ENCODE measurements at regions not wholly inside any gene's neighbourhood (a gene's known extent, or its start where the extent isn't known, plus 50 kb on each side); places are given as distances from the start of the nearest gene placed in this dataset.

- Histone ChIP-seq H3K36me3 (ENCODE audit: control insufficient read depth, insufficient read depth, low read length) (no peaks in the 10 kb centered on the region), H3K9me3 (ENCODE audit: control insufficient read depth in 2 of 2, low read length in 2 of 2) (no peaks in the 10 kb centered on the region), H3K27me3 (ENCODE audit: control insufficient read depth, insufficient read depth, low read length) (peaks cover 2% of the 10 kb centered on the region), H3K4me1 (ENCODE audit: control insufficient read depth, insufficient read depth, low read length, poor library complexity, severe bottlenecking) (no peaks in the 10 kb centered on the region), H3K4me3 (ENCODE audit: low read depth, low read length) (no peak overlapping the region), H3K27ac (ENCODE audit: insufficient read depth, low read length, poor library complexity, severe bottlenecking) (no peak overlapping the region)
- DNase-seq (no peak), ATAC-seq (ENCODE audit: low read depth in 2 of 2) (no peak)
- H3K9me3 Mint-ChIP-seq: no peaks in the 10 kb centered on the region
- H3K4me3 Mint-ChIP-seq: no peak overlapping the region
- no peaks in the 10 kb centered on the region for H3K36me3 Mint-ChIP-seq
- H3K4me1 Mint-ChIP-seq: peaks cover 0 to 13% (median 0%) of the 10 kb centered on the region in 4 donors
- H3K27me3 Mint-ChIP-seq: peaks cover 15% of the 10 kb centered on the region
- peak overlapping the region in 1 of 3 donors; percentile 11 for H3K27ac Mint-ChIP-seq
Measured at GRCh38 chr6:7042056-7042653, 65.6 kb upstream of the RREB1 start.

GRCh38 chr6:7042654-7043545, 64.9 kb upstream of the RREB1 start:
- Histone ChIP-seq H3K9me3 (ENCODE audit: control insufficient read depth in 2 of 2, low read length in 2 of 2) (no peaks in the 10 kb centered on the region), H3K4me1 (ENCODE audit: control insufficient read depth, insufficient read depth, low read length, poor library complexity, severe bottlenecking) (no peaks in the 10 kb centered on the region), H3K4me3 (ENCODE audit: low read depth, low read length) (no peak overlapping the region), H3K36me3 (ENCODE audit: control insufficient read depth, insufficient read depth, low read length) (no peaks in the 10 kb centered on the region), H3K27ac (ENCODE audit: insufficient read depth, low read length, poor library complexity, severe bottlenecking) (no peak overlapping the region), H3K27me3 (ENCODE audit: control insufficient read depth, insufficient read depth, low read length) (peaks cover 2% of the 10 kb centered on the region)
- Mint-ChIP-seq H3K27me3 (peaks cover 15% of the 10 kb centered on the region), H3K4me1 (peaks cover 0 to 13% (median 0%) of the 10 kb centered on the region in 4 donors), H3K4me3 (no peak overlapping the region), H3K27ac (no peak overlapping the region), H3K36me3 (no peaks in the 10 kb centered on the region), H3K9me3 (no peaks in the 10 kb centered on the region)
- no peak for ATAC-seq (ENCODE audit: low read depth in 2 of 2)
- no peak for DNase-seq

- Histone ChIP-seq H3K4me3 (ENCODE audit: low read depth, low read length) (no peak overlapping the region), H3K27me3 (ENCODE audit: control insufficient read depth, insufficient read depth, low read length) (no peaks in the 10 kb centered on the region), H3K9me3 (ENCODE audit: control insufficient read depth in 2 of 2, low read length in 2 of 2) (no peaks in the 10 kb centered on the region), H3K27ac (ENCODE audit: insufficient read depth, low read length, poor library complexity, severe bottlenecking) (no peak overlapping the region), H3K4me1 (ENCODE audit: control insufficient read depth, insufficient read depth, low read length, poor library complexity, severe bottlenecking) (no peaks in the 10 kb centered on the region), H3K36me3 (ENCODE audit: control insufficient read depth, insufficient read depth, low read length) (no peaks in the 10 kb centered on the region)
- Mint-ChIP-seq H3K4me3 (no peak overlapping the region), H3K27me3 (peaks cover 21% of the 10 kb centered on the region), H3K27ac (no peak overlapping the region), H3K4me1 (peaks cover 0 to 13% (median 0%) of the 10 kb centered on the region in 4 donors), H3K9me3 (no peaks in the 10 kb centered on the region), H3K36me3 (no peaks in the 10 kb centered on the region)
- ATAC-seq (ENCODE audit: low read depth in 2 of 2) (no peak), DNase-seq (no peak)
Measured at GRCh38 chr6:7045331-7045730, 62.4 kb upstream of the RREB1 start.

GRCh38 chr6:7045746-7046145, 62.0 kb upstream of the RREB1 start:
- no peak for ATAC-seq (ENCODE audit: low read depth in 2 of 2)
- no peak overlapping the region for H3K27ac Mint-ChIP-seq
- H3K9me3 Mint-ChIP-seq: no peaks in the 10 kb centered on the region
- Histone ChIP-seq H3K9me3 (ENCODE audit: control insufficient read depth in 2 of 2, low read length in 2 of 2) (no peaks in the 10 kb centered on the region), H3K4me1 (ENCODE audit: control insufficient read depth, insufficient read depth, low read length, poor library complexity, severe bottlenecking) (no peaks in the 10 kb centered on the region), H3K27ac (ENCODE audit: insufficient read depth, low read length, poor library complexity, severe bottlenecking) (no peak overlapping the region), H3K27me3 (ENCODE audit: control insufficient read depth, insufficient read depth, low read length) (peaks cover 3% of the 10 kb centered on the region), H3K36me3 (ENCODE audit: control insufficient read depth, insufficient read depth, low read length) (no peaks in the 10 kb centered on the region), H3K4me3 (ENCODE audit: low read depth, low read length) (no peak overlapping the region)
- peaks cover 25% of the 10 kb centered on the region for H3K27me3 Mint-ChIP-seq
- H3K36me3 Mint-ChIP-seq: no peaks in the 10 kb centered on the region
- no peak for DNase-seq
- H3K4me3 Mint-ChIP-seq: no peak overlapping the region
- peaks cover 0 to 14% (median 0%) of the 10 kb centered on the region in 4 donors for H3K4me1 Mint-ChIP-seq

- Mint-ChIP-seq H3K36me3 (no peaks in the 10 kb centered on the region), H3K27me3 (peaks cover 22% of the 10 kb centered on the region), H3K4me1 (peaks cover 0 to 6% (median 0%) of the 10 kb centered on the region in 4 donors), H3K27ac (no peak overlapping the region), H3K9me3 (no peaks in the 10 kb centered on the region), H3K4me3 (no peak overlapping the region)
- no peak for ATAC-seq (ENCODE audit: low read depth in 2 of 2)
- Histone ChIP-seq H3K27me3 (ENCODE audit: control insufficient read depth, insufficient read depth, low read length) (peaks cover 4% of the 10 kb centered on the region), H3K27ac (ENCODE audit: insufficient read depth, low read length, poor library complexity, severe bottlenecking) (no peak overlapping the region), H3K9me3 (ENCODE audit: control insufficient read depth in 2 of 2, low read length in 2 of 2) (no peaks in the 10 kb centered on the region), H3K36me3 (ENCODE audit: control insufficient read depth, insufficient read depth, low read length) (no peaks in the 10 kb centered on the region), H3K4me1 (ENCODE audit: control insufficient read depth, insufficient read depth, low read length, poor library complexity, severe bottlenecking) (peaks cover 5% of the 10 kb centered on the region), H3K4me3 (ENCODE audit: low read depth, low read length) (no peak overlapping the region)
- DNase-seq: no peak
Measured at GRCh38 chr6:7047128-7047527, 60.6 kb upstream of the RREB1 start.

GRCh38 chr6:7047966-7048365, 59.8 kb upstream of the RREB1 start:
- Histone ChIP-seq H3K9me3 (ENCODE audit: control insufficient read depth in 2 of 2, low read length in 2 of 2) (no peaks in the 10 kb centered on the region), H3K4me1 (ENCODE audit: control insufficient read depth, insufficient read depth, low read length, poor library complexity, severe bottlenecking) (peaks cover 9% of the 10 kb centered on the region), H3K27ac (ENCODE audit: insufficient read depth, low read length, poor library complexity, severe bottlenecking) (no peak overlapping the region), H3K27me3 (ENCODE audit: control insufficient read depth, insufficient read depth, low read length) (peaks cover 7% of the 10 kb centered on the region), H3K4me3 (ENCODE audit: low read depth, low read length) (no peak overlapping the region), H3K36me3 (ENCODE audit: control insufficient read depth, insufficient read depth, low read length) (no peaks in the 10 kb centered on the region)
- ATAC-seq (ENCODE audit: low read depth in 2 of 2): no peak
- Mint-ChIP-seq H3K4me1 (peaks cover 0 to 8% (median 2%) of the 10 kb centered on the region in 4 donors), H3K4me3 (no peak overlapping the region), H3K9me3 (no peaks in the 10 kb centered on the region), H3K36me3 (no peaks in the 10 kb centered on the region), H3K27ac (no peak overlapping the region), H3K27me3 (peaks cover 27% of the 10 kb centered on the region)
- no peak for DNase-seq

GRCh38 chr6:7048894-7049293, 58.9 kb upstream of the RREB1 start:
- Mint-ChIP-seq H3K4me1 (peaks cover 0 to 11% (median 2%) of the 10 kb centered on the region in 4 donors), H3K36me3 (no peaks in the 10 kb centered on the region), H3K27ac (no peak overlapping the region), H3K4me3 (no peak overlapping the region), H3K9me3 (no peaks in the 10 kb centered on the region), H3K27me3 (peaks cover 33% of the 10 kb centered on the region)
- H3K4me1 ChIP-seq (ENCODE audit: control insufficient read depth, insufficient read depth, low read length, poor library complexity, severe bottlenecking): peaks cover 9% of the 10 kb centered on the region
- DNase-seq (no peak), ATAC-seq (ENCODE audit: low read depth in 2 of 2) (no peak)
- H3K27me3 ChIP-seq (ENCODE audit: control insufficient read depth, insufficient read depth, low read length): peaks cover 11% of the 10 kb centered on the region
- no peaks in the 10 kb centered on the region for H3K36me3 ChIP-seq (ENCODE audit: control insufficient read depth, insufficient read depth, low read length)
- H3K27ac ChIP-seq (ENCODE audit: insufficient read depth, low read length, poor library complexity, severe bottlenecking): no peak overlapping the region
- no peaks in the 10 kb centered on the region for H3K9me3 ChIP-seq (ENCODE audit: control insufficient read depth in 2 of 2, low read length in 2 of 2)
- no peak overlapping the region for H3K4me3 ChIP-seq (ENCODE audit: low read depth, low read length)

All from CD4-positive, CD25-positive, alpha-beta regulatory T cell (primary cell).